Stimulated activated CD8-positive, alpha-beta memory T cell treated with anti-CD3 and anti-CD28 coated beads, Interleukin-15, amount 100 ng/mL, for 48 hours (primary cell): ENCODE measurements at regions not wholly inside any gene's neighbourhood (a gene's known extent, or its start where the extent isn't known, plus 50 kb on each side); places are given as distances from the start of the nearest gene placed in this dataset.

Experiments
- DNase-seq, 2 donors: peaks; one replicate each; pipeline ENCODE4 v3.0.0-alpha.2; 2020; ENCODE audit warnings: low read depth in 2 of 2

DNA sequence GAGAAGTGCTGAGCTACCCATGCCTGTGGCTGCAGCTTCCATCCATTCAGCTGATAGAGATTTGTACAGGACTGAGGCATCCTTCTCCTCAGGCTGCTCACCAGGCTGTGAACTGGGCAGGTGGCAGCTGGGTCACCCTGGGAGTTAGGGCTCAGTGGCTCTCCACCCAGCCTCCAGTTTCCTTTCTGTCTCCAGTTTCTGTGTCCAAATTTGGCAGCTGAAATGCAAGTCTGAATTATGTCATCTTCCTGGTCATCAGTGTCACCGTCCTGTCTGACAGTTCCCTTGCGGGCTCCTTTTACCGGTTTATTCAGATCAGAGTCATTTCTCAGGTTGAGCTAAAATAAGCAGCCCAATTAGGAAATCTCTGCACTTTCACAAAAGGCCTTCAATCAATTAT lies 93.3 kb downstream of the EDN1 start:
- no peak for DNase-seq

DNA sequence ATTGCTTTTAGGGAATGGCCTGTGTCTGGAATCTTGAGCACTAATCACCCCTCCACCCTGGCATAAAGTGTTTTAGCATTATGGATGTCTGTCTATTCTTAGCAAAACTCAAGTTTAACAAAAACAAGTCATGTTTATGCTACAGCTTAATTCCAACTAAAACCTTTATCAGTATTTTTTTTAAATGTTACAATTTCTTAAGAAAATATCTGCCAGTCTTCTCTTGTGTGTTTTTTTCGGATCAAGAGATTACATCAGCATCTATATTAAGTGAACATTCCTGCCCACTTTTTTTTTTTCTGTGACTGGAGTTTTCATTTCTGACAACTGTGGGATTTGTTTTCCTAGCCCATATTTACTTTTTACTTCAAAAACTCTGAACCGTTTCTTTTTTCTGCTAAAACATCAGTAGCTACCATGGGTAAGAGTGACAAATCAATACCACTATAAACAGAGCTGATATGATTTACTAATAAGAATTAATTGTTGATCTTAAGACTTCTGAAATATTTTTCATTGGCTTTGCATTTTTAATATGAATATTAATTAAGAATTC lies 94.3 kb downstream of the EDN1 start:
- no peak for DNase-seq

DNA sequence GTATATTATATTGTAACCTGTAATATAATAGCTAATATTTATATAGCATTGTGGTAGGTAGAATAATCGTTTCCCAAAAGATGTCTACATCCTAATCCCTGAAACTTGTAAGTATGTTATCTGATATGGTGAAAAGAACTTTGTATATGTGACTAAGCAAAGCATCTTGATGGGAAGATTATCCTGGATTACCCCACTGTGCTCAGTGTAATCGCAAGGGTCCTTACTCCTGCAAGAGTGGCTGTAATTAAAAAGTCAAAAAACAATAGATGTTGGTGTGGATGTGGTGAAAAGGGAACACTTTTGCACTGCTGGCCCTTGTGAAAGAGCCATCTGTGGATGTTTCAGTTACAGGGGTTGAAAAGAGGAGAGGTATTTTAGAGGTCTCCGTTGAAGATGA lies 95.2 kb downstream of the EDN1 start:
- no peak for DNase-seq

DNA sequence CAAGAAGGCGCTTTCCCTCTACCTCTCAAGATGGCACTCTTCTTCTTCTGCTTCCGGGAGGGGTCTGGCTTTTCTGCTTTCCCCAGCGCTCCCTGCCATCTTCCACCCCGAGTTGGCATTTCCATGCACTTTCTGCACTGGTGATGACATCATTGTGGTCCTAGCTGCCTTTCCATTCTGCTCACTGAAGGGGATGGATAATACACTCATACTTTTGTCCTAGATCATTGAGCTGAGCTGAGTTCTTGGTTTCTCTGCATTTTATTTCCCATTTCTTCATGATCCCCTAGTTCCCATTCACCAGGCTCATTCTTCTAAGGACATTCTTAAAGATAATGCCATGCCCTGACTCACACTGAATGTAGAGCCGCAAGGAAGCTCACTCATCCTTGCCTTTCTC lies 96.7 kb downstream of the EDN1 start:
- no peak for DNase-seq

DNA sequence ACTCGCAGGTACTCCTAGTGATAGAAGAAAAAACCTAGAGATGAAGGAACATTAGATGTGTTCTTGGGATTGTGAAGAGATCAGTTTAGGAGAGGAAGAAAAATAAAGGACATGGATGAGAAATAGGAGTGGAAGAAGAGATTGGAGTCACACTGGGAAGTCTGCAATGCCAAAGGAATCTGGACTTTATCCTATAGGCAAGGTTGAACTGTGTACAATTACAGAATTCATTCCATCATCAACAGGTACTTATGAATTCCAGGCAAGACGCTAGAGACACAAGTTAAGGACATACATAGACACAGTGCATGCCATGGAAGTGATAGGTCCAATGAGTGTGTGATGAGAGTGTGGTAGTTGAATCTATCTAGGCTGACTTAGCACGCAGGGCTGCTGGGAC lies 101.3 kb downstream of the EDN1 start:
- DNase-seq, result no peak

DNA sequence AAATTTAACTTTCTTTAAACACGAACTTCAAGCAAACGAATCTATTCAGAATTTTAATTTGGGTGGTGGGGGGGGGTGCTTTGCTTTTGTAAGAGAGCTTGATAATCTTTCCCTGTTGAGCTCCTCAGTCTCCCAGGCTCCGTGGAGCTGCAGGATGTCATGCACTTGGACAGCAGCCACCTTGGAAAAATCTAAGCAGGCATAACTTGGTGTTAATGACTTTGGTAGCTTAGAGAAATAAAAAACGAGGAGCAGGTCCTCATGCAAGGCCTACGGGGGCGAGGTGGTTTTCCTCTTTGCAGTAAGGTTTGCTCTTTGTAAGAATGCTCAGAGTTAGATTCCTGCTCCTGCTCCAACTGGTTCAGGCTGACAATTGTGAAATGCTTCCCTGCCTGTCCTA lies 102.3 kb downstream of the EDN1 start:
- no peak for DNase-seq

DNA sequence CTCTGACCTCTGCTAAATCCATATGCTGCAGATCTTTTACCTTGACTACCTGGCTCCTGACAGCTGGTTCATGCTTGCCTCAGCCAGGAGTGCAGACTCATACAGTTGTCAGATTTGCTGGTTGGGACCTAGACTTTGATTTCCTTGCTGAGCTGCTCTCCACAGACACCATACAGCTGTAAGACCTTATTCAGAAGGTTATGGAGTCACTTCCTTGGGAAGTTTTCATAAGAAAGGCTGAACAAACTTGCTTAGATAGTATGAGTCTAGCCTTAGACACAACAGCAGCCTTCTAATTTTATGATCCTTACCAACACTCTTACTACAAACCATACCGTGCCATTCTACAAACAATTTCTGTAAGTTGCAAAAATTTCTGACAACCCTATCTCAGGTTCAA lies 102.9 kb downstream of the EDN1 start:
- DNase-seq, result no peak

DNA sequence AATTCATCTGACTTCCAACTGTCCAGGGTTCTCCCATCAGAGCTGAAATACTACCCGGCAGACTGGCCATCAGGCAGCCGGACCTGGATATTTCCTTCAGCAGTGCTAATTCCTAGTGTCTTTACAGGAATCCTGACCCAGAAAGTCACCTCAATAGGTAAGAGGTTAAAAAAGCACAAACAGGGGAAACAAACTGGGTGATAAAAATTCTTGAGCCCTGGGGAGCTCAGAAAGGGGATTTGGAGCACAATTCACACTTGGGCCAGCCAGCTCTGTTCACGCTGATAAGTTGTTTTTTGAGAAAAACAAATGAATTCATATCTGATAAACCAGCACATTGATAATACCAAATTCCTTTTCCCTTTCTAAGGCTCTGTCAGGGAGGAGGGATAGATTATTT lies 104.0 kb downstream of the EDN1 start:
- DNase-seq, result no peak

DNA sequence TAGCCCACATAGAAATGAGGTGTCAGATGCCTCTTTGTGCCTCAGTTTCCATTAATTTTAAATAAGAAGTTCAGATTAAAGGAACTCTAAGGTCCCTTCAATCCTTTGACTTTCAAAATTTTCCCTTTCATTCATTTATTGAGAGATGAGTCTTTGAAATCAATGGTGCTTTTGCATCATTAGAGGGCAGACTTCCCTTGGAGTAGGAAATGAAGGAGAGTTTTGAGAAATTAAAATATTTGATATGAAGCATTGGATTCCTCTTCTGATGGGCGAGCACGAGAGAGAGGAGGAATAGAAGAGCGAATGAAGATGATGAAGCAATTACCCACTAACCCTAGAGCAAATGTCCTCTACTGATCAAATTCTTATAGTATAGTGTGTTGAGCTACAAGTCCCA lies 105.7 kb downstream of the EDN1 start:
- no peak for DNase-seq

DNA sequence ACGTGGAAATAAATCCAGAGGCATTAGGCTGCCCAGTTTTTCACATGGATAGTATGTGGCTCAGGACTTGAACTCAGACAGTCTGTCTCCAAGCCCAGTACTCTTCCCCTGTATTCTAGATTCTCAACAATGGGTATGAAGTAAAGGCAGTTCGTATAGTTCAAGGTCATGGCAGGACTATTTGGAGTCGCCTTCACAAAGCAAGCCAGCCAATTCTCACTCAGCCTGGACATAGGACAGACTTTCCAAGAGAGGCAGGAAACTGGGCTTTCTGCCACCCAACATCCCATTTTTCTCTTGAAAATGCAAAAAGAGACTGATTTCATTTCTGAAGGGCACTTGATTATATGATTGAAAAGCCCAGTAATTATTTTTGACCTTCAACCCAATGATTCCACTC lies 111.0 kb downstream of the EDN1 start:
- DNase-seq, result no peak

DNA sequence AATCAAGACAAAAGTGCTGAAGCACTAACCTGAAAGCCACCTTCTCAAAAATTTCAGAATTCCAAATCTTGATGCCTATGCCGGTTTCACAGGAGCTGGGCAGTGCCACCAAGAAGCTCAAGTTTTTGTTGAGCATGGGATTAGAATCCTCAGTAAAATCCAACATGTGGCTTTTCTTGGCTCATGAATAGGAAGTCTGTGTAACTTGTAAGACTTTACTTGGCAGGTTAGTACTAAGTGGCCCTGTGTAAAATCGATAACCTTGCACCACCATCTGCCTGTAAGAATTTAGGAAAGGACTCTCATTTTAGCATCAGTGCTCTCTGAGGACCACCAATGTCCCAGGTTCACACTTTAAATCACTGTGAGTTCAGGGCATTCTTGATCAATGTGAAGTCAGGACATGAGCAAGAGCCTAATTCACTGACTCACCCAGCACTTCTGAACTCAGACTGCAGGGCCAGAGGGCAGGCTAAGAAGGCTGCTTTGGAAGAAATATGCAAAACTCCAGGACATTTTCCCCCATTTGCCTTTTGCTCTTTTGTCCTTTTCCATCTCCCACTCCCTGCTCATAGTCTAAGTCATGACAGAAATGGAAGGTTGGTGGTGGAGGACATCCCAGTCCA lies 113.2 kb downstream of the EDN1 start:
- DNase-seq, result no peak

DNA sequence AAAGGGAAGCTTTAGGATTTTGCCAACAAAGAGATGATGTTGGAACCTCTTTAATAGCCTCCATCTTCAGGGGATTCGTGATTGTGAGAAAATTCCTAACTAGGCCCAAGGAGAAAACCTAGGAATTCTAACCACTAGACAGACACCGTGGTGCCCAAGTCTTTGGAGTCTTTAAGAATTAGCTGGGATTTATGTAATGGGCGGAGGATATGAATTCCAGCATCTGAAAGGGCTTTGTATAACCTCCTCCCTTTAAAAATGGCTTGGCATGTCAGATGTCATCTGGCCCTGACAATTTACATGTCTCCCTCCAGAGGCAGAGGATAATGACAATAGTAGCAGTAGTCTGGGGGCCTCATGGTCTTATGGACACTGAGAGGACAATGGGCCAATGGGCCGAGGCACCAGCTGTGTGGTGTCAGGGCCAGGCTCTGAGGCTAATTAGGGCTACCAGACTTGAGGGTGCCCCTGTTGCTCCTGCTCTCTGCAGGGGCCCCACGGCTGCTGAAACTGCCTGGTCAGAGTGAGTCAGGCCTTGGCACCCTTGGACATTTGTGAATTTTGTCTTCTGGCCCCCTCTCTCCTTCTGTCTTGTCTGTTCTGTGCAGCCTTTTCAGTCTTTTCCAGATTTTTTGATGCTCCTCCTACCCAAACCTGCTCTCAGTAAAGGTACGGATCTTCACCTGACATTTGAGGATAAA lies 113.9 kb downstream of the EDN1 start:
- no peak for DNase-seq

DNA sequence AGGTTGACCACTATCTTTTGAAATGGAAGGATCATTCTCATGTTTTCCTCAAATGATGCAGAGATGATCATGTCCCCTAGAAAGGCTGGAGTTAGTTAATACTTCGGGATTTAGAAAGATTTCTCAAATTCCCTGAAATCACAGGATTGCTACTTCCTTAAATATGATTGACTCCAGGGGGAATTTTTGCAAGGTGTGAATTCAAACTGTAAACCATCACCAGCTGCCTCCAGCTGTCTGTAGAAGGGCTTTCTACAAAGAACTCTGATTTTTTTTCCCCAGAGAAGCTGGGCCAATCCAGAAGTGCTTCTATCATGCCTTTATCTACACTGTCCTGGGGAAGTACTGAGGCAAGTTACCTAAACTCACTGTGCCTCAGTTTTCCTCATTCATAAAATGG lies 114.5 kb downstream of the EDN1 start:
- no peak for DNase-seq

DNA sequence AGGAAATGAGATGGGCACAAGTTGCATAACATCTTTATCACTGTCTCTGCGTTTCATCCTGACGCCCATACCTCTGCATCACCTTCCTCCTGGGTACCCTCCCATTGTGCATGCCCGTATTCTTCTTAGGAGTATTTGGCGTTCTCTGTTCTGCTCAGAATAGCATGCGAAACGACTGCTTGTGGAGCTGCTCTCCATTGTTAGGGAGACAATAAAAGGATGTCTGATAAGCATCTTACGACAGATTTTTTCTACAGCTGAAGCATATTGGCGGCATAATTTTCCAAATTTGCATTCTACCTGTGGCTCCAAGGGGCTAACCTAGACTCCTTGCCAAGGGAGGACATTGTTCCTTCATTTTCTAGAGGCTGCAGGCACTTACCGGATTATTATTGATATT lies 118.6 kb downstream of the EDN1 start:
- no peak for DNase-seq

DNA sequence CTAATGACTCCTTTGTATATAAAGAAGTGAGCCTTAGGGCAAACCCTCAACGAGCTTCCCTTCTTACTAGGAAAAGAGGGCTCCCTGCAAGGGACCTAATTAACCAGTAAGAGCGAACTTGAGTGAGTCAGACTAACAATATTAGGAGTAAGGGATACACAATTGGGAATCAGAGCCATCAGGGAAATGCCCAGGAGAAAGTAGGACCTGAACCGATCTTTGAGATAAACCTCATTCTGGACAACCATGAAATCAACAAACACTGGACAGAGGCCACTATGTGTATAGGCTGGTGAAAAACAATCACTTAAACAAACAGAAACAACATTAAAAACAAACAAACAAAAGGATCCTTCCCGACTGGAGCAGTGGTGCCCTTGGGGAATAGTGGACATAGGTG lies 120.8 kb downstream of the EDN1 start:
- no peak for DNase-seq

DNA sequence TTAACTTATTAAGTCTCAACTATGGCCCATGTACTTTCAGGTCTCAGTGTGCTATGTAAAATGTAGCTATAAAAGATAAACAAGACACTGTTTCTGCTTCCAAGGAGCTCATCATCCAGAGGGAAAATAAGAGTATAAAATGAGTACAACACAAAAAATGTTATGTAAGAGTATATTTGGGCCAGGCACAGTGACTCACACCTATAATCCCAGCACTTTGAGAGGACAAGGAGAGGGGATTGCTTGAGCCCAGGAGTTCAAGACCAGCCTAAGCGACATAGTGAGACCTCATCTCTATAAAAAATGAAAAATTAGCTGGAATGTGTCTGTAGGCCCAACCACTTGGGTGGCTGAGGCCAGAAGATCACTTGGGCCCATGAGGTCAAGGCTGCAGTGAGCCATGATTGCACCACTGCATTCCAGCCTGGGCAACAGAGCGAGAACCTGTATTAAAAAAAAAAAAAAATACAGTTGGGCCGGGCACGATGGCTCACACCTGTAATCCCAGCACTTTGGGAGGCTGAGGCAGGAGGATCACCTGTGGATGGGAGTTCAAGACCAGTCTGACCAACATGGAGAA lies 124.0 kb downstream of the EDN1 start:
- DNase-seq, result no peak

DNA sequence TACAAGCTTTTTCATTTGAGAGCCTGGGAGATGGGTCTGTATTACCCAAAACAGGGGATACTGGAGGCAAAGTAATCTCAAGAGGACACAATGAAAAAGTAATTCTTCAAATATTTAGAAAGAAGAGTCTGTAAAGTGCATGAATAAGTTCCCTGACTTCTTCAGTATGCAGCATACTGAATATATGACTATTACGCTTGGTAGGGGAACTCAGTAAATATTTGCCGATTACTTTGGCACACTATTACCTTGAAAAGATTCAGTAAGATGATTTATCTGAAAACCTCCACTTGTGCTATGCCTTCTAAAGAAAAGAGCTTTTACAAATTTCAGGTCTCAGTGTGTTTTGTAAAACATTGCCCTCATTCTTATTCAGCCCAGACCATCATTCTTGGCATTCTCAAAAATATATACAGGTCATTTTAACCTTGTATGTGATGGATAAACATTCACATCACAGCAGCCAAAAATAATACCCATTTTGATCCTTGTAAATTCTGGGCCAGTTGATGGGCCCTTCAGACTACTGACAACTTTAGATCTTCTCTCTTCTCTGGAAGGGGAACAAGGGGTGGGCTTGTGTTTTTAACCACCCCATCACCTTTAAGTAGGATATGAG lies 125.9 kb downstream of the EDN1 start:
- no peak for DNase-seq

DNA sequence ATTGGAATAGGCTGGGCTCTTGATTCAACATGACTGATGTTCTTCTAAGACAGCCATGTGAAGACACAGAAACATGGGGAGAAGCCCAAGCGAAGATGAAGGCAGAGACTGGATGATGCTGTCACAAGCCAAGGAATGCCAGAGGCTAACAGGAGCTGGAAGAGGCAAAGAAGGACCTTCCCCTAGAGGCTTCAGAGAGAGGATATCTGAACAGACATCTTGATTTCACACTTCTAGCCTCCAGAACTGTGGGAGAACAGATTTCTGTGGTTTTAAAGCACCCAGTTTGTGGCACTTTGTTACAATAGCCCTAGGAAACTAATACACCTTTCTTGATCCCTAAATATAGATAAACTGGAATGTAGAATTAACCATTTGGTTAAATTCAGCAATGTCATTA lies 127.0 kb downstream of the EDN1 start:
- no peak for DNase-seq

DNA sequence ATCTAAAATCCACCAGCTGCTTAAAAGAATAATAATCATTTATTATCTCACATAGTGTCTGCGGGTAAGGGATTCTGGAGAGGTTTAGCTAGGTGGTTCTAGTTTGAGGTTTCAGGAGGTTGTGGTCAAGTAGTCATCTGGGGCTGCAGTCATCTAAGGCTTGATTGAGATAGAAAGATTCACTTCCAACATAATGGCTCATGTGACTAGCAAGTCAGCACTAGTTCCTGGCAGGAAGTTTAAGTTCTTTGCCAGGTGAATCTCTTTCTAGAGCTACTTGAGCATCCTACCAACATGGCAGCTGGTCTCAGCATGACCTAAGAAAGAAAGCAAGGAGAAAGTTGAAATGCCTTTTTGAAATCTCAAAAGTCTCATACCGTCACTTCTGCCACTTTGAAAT lies 128.8 kb downstream of the EDN1 start:
- DNase-seq, result no peak

DNA sequence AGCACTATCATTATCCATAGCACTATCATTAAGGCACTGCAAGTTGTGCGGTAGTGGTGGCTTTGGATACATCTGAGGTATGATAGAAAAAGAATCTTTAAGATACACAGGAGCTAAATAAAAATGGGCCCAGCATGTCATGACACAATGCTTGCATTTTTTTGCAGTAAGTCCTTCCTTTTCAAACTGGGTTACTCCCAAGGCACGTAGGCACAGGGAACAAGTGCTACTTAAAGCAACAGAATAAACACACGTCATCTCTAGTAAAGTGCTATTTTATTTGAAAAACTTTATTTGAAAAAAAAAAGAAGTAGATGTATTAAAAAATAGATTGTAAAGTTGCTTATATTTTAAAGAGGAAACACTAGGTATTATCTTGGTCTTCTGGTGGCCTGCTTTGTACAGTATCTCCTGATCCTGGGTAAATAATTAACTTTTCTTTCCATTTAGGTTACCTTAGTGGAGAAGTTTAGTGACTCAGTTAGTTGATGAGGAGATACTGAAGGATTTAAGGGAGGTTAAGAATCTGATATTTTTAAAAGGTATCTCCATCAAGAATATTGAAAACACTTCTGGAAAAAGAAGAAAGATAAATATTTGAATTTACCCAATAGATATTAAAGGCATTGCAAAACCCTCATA lies 129.6 kb downstream of the EDN1 start:
- no peak for DNase-seq

DNA sequence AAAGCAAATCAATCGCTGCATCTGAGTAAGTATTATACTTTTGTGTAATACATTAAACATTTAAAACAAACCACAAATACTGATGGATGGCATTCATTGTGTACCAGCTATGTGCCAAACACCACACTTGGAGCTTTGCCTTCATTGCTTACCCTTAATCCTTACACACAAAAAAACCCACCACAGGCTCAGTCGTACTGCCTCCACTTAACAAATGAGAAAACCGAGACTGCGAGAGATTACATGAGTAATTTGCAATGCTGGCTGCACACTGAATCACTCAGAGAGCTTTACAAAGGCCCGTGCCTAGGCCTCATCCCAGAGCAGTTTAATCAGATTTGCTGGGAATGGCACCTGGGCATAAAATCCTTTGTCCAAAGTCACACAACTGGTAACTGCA lies 130.5 kb downstream of the EDN1 start:
- DNase-seq, result no peak

DNA sequence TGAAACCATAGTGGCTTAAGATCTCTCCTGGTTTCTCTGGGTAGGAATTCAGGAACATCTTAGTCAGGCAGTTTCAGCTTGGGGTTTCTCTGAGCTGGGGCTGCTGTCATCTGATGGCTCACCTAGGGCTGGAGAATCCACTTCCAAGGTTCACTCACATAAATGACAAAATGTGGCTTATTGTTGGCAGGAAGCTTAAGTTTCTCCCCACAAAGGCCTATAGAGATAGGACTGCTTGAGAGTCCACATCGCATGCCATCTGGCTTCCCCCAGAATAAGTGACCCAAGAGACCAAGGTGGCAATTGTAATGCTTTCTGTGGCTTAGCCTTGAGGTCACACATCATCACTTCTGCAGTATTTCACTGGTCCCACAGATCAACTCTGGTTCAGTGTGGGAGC lies 131.4 kb downstream of the EDN1 start:
- DNase-seq, result no peak
